ENCODE measurements at regions not wholly inside any gene's neighbourhood (a gene's known extent, or its start where the extent isn't known, plus 50 kb on each side); places are given as distances from the start of the nearest gene placed in this dataset.
"Not testable (repeated sequence)": the region's sequence is repeated elsewhere in the genome, so short reads cannot be mapped to it uniquely, and the experiment has no call there.

GRCh38 chr12:60209521-60209920 is 613.7 kb downstream of the SLC16A7 start:
- TF ChIP-seq CTCF (IDR thresholded peaks at IDR 0.05; ENCODE audit: low read depth, low read length, missing control alignments): no peak
- in situ Hi-C loops (cut with HindIII; ENCODE audit: low pct_ligation_motif_present, low sequenced_read_pairs): no loop called here

GRCh38 chr12:60209933-60210332 is 614.1 kb downstream of the SLC16A7 start:
- H3K27ac ChIP-seq: no peak overlapping the region
- no peak overlapping the region for H3K4me3 ChIP-seq (ENCODE audit: low read depth, low read length)
- TF ChIP-seq CTCF (IDR thresholded peaks at IDR 0.05; ENCODE audit: low read depth, low read length, missing control alignments): no peak
- H3K27me3 ChIP-seq (replicated peaks): no peaks in the 10 kb centered on the region
- in situ Hi-C loops (cut with HindIII; ENCODE audit: low pct_ligation_motif_present, low sequenced_read_pairs): no loop called here
- no peaks in the 10 kb centered on the region for H3K36me3 ChIP-seq (replicated peaks)
- no peak for DNase-seq

More at GRCh38 chr12:60209521-60209920, 613.7 kb downstream of the SLC16A7 start:
- H3K4me3 ChIP-seq (ENCODE audit: low read depth, low read length): no peak overlapping the region
- no peaks in the 10 kb centered on the region for H3K27me3 ChIP-seq (replicated peaks)
- no peak for DNase-seq
- H3K27ac ChIP-seq: no peak overlapping the region
- H3K36me3 ChIP-seq (replicated peaks): no peaks in the 10 kb centered on the region

- Histone ChIP-seq H3K27ac (no peak overlapping the region), H3K36me3 (replicated peaks) (no peaks in the 10 kb centered on the region), H3K4me3 (ENCODE audit: low read depth, low read length) (no peak overlapping the region), H3K27me3 (replicated peaks) (no peaks in the 10 kb centered on the region)
- in situ Hi-C loops (cut with HindIII; ENCODE audit: low pct_ligation_motif_present, low sequenced_read_pairs): no loop called here
- no peak for DNase-seq
- TF ChIP-seq CTCF (IDR thresholded peaks at IDR 0.05; ENCODE audit: low read depth, low read length, missing control alignments): no peak
Measured at GRCh38 chr12:60210756-60211155, 614.9 kb downstream of the SLC16A7 start.

GRCh38 chr12:60211244-60211643 is 615.4 kb downstream of the SLC16A7 start:
- Histone ChIP-seq H3K4me3 (ENCODE audit: low read depth, low read length) (no peak overlapping the region), H3K27me3 (replicated peaks) (no peaks in the 10 kb centered on the region), H3K27ac (no peak overlapping the region), H3K36me3 (replicated peaks) (no peaks in the 10 kb centered on the region)
- DNase-seq: no peak
- in situ Hi-C loops (cut with HindIII; ENCODE audit: low pct_ligation_motif_present, low sequenced_read_pairs): no loop called here
- no peak for TF ChIP-seq CTCF (IDR thresholded peaks at IDR 0.05; ENCODE audit: low read depth, low read length, missing control alignments)

- no peak overlapping the region for H3K4me3 ChIP-seq (ENCODE audit: low read depth, low read length)
- no peak overlapping the region for H3K27ac ChIP-seq
- no peaks in the 10 kb centered on the region for H3K36me3 ChIP-seq (replicated peaks)
- H3K27me3 ChIP-seq (replicated peaks): no peaks in the 10 kb centered on the region
- DNase-seq: no peak
- TF ChIP-seq CTCF (IDR thresholded peaks at IDR 0.05; ENCODE audit: low read depth, low read length, missing control alignments): no peak
- in situ Hi-C loops (cut with HindIII; ENCODE audit: low pct_ligation_motif_present, low sequenced_read_pairs): no loop called here
Measured at GRCh38 chr12:60212159-60213000, 616.6 kb downstream of the SLC16A7 start.

GRCh38 chr12:60213272-60213671 is 617.4 kb downstream of the SLC16A7 start:
- H3K36me3 ChIP-seq (replicated peaks); H3K27ac ChIP-seq; H3K27me3 ChIP-seq (replicated peaks); H3K4me3 ChIP-seq (ENCODE audit: low read depth, low read length); in situ Hi-C loops (cut with HindIII; ENCODE audit: low pct_ligation_motif_present, low sequenced_read_pairs); DNase-seq: not testable (repeated sequence)

All from brain microvascular endothelial cell (primary cell).